Ovary (tissue), 7 donors: ENCODE measurements at regions not wholly inside any gene's neighbourhood (a gene's known extent, or its start where the extent isn't known, plus 50 kb on each side); places are given as distances from the start of the nearest gene placed in this dataset.

Experiments
- DNase-seq, 5 donors: peaks; one replicate each; pipeline ENCODE4 v3.0.0-alpha.2; 2019 to 2020
- H3K27ac ChIP-seq, 2 donors: fragments of 200-600 bp; one replicate each; pipeline versions ENCODE4 v1.5.1 to v1.8.0; 2019 to 2022
- H3K27me3 ChIP-seq: fragments of 200-600 bp; one replicate; pipeline ENCODE4 v1.8.0; 2022
- H3K36me3 ChIP-seq: fragments of 200-600 bp; sonication (generic); one replicate; pipeline ENCODE4 v1.5.1; 2019
- H3K4me1 ChIP-seq: one replicate; pipeline ENCODE4 v1.8.1; 2013; ENCODE audit warnings: mild to moderate bottlenecking, moderate library complexity; ENCODE audit not compliant: insufficient read depth
- H3K4me3 ChIP-seq: fragments of 200-600 bp; sonication (generic); one replicate; pipeline ENCODE4 v1.5.1; 2017
- H3K9me3 ChIP-seq, 2 donors: fragments of 200-600 bp in 1 of 2; sonication (generic) in 1 of 2; one replicate each; pipeline versions ENCODE4 v1.5.1 to v1.8.1; 2013 to 2019; ENCODE audit warnings: mild to moderate bottlenecking in 1 of 2, moderate library complexity in 1 of 2
- EP300 ChIP-seq: sonication (generic); formaldehyde crosslinking; IDR thresholded peaks from one replicate; pipeline ENCODE4 v1.6.1; 2017; ENCODE audit warnings: antibody characterized with exemption
- POLR2A ChIP-seq: fragments of 450-650 bp; IDR thresholded peaks from one replicate; pipeline ENCODE4 v1.6.1; 2017; ENCODE audit warnings: antibody characterized with exemption, mild to moderate bottlenecking, moderate library complexity
- WGBS, 3 donors: extraction: QIAGEN DNeasy Blood & Tissue Kit in 1 of 3; methylation state at CpG; one replicate each; pipeline versions ENCODE4 v1.1.5 to v1.1.7; 2013 to 2017; 5-methylcytosine and 5-hydroxymethylcytosine counted together
- intact Hi-C, 4 donors: fragments of 100-400 bp; cut with DNase I; formaldehyde crosslinking; loops; one replicate each; pipeline versions ENCODE4 v1.11.0 to v1.15.1; 2022 to 2023
- TF ChIP-seq, protein P1 (sequence below), 3 donors: fragments of 450-650 bp in 2 of 3; fragments of 200-600 bp in 1 of 3; IDR thresholded peaks; one replicate each; pipeline versions ENCODE4 v1.5.1 to v1.8.0; 2016 to 2022; ENCODE audit warnings: antibody characterized with exemption in 3 of 3, mild to moderate bottlenecking in 1 of 3
- donor health status: DM: no; HTN: no; CAD: no; lungs with moderate emphysema.
- donor health status: DM: no; HTN: no; CAD: no.
- donor health status: Bipolar disorder and iron deficiency.
- donor health status: DM: no; HTN: no; CAD: no.
- donor health status: DM: yes; HTN: yes; CAD: no.

DNA sequence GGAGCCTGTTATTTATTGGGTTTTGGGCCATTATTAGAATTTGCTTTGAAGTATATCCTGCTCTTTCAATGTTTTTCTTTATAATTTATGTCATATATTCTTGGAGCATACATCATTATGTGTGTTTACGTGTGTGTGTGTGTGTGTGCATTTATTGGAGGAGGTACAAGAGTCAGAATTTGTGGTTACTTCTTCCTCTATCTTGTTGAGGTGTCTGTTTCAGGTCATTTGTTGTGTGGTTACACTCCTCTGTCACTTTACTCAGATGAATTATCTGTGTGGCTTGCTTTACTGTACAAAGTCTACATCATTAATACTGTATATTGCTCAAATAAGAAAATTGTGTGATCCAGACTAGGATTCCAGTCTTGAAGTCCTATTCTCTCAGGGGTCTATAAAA lies 1957.4 kb upstream of the TENM3 start:
- WGBS, 3 donors = 72 to 81% (median 78%) methylated on average over 1 of the region's 1 CpG
- H3K4me1 ChIP-seq = no peaks in the 10 kb centered on the region
- H3K27me3 ChIP-seq = no peaks in the 10 kb centered on the region
- intact Hi-C loops = no loop called here
- no peaks in the 10 kb centered on the region for H3K9me3 ChIP-seq
- H3K36me3 ChIP-seq = no peaks in the 10 kb centered on the region
- no peak overlapping the region for H3K27ac ChIP-seq
- TF ChIP-seq POLR2A = no peak
- no peak for TF ChIP-seq EP300
- TF ChIP-seq, protein P1, sequence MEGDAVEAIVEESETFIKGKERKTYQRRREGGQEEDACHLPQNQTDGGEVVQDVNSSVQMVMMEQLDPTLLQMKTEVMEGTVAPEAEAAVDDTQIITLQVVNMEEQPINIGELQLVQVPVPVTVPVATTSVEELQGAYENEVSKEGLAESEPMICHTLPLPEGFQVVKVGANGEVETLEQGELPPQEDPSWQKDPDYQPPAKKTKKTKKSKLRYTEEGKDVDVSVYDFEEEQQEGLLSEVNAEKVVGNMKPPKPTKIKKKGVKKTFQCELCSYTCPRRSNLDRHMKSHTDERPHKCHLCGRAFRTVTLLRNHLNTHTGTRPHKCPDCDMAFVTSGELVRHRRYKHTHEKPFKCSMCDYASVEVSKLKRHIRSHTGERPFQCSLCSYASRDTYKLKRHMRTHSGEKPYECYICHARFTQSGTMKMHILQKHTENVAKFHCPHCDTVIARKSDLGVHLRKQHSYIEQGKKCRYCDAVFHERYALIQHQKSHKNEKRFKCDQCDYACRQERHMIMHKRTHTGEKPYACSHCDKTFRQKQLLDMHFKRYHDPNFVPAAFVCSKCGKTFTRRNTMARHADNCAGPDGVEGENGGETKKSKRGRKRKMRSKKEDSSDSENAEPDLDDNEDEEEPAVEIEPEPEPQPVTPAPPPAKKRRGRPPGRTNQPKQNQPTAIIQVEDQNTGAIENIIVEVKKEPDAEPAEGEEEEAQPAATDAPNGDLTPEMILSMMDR (IDR thresholded peaks at IDR 0.05) = no peak
- DNase-seq = no peak
- H3K4me3 ChIP-seq = no peak overlapping the region

DNA sequence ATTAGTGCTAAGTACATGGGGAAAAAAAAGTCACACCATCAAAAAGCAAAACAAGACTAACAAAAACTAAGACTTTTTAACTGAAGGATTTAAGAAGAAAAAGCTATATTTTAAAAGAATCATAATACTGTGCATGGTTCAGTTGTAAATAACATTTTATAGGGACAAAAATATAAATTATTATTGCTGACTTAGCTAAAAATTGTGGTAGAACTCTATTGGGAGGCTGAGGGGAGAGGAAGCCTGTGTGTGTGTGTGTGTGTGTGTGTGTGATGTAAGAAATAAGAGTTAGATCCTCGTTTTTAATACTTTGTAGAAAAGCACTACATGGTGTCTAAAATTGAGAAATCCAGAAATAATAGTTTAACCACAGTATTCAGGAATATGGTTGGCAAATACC lies 1950.9 kb upstream of the TENM3 start:
- 26 to 51% (median 51%) methylated on average over 1 of the region's 1 CpG for WGBS, 3 donors
- Histone ChIP-seq H3K36me3 (no peaks in the 10 kb centered on the region), H3K9me3 (no peaks in the 10 kb centered on the region), H3K4me3 (no peak overlapping the region), H3K27me3 (no peaks in the 10 kb centered on the region), H3K4me1 (no peaks in the 10 kb centered on the region), H3K27ac (no peak overlapping the region)
- DNase-seq = no peak
- no peak for TF ChIP-seq POLR2A
- TF ChIP-seq EP300 = no peak
- TF ChIP-seq, protein P1 (IDR thresholded peaks at IDR 0.05) = no peak
- intact Hi-C loops = no loop called here

DNA sequence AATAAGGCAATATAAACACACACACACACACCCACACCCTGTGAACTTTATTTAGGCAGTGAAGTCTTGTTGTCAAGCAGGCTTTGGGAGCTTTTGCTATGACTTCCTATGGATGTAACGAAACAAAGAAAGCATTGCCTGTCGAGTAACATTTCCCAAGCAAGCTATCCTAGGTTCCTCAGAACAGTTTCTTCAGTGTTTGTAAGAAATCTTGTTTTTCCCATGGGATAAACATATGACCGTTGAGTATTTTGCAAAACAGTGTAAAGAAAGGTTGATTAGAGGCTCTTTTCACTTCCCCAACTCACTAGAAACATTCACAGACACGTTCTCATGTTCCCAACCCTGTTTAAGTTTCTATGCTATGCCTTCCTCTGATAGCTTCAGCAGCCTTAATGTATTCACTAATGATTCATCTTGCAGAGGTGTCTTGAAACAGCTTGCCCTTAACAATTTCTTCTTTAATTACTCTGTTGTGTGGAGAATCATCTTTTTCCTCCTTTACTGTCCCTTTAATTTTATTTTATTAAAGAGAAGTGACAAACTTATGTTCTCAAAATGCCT lies 1947.1 kb upstream of the TENM3 start:
- Histone ChIP-seq H3K4me1 (no peaks in the 10 kb centered on the region), H3K4me3 (no peak overlapping the region), H3K9me3 (peaks cover 0 to 4% of the 10 kb centered on the region in 2 donors), H3K27ac (no peak overlapping the region), H3K36me3 (no peaks in the 10 kb centered on the region), H3K27me3 (no peaks in the 10 kb centered on the region)
- no peak for DNase-seq
- intact Hi-C loops = no loop called here
- WGBS, 3 donors = 48 to 58% (median 49%) methylated on average over 4 of the region's 4 CpGs
- no peak for TF ChIP-seq EP300
- TF ChIP-seq, protein P1 (IDR thresholded peaks at IDR 0.05) = no peak
- TF ChIP-seq POLR2A = no peak

DNA sequence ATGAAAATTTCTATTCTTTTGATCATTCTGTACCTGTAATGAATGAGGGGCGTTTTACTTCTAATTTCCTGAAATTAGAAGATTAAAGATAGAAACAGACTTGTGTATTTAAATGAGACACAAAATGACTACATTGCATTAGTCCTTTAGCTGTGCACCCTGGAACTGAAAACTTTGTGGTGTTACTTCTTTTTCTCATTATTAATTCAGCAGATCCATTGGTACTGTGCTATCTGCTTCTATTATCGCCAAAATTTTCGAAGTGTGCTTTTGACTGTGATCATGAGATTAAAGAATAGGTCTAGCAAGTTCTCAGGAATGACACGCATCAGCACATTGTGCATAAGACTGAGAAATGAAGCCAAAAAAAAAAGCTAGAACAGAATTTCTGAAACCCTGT lies 1938.9 kb upstream of the TENM3 start:
- intact Hi-C loops = no loop called here
- Histone ChIP-seq H3K27ac (no peak overlapping the region), H3K4me1 (no peaks in the 10 kb centered on the region), H3K4me3 (no peak overlapping the region), H3K36me3 (no peaks in the 10 kb centered on the region), H3K27me3 (no peaks in the 10 kb centered on the region), H3K9me3 (no peaks in the 10 kb centered on the region)
- WGBS, 3 donors = 42 to 86% (median 68%) methylated on average over 4 of the region's 4 CpGs
- DNase-seq = no peak
- TF ChIP-seq, protein P1 (IDR thresholded peaks at IDR 0.05) = no peak
- TF ChIP-seq EP300 = no peak
- TF ChIP-seq POLR2A = no peak
